ENCODE measurements at regions not wholly inside any gene's neighbourhood (a gene's known extent, or its start where the extent isn't known, plus 50 kb on each side); places are given as distances from the start of the nearest gene placed in this dataset.

- no peak overlapping the region for H3K4me3 ChIP-seq (ENCODE audit: low read length)
- no peaks in the 10 kb centered on the region for H3K27me3 ChIP-seq (ENCODE audit: control insufficient read depth in 1 of 2, insufficient read depth in 2 of 2, low read length in 2 of 2)
- peak; percentile 2 to 76 (median 22) for DNase-seq
- no peak overlapping the region for H3K27ac ChIP-seq (ENCODE audit: low read depth in 1 of 2, low read length in 2 of 2)
- peak; percentile 87 for ATAC-seq (ENCODE audit: poor library complexity)
- Mint-ChIP-seq H3K9me3 (no peaks in the 10 kb centered on the region), H3K4me3 (no peak overlapping the region), H3K27ac (peak overlapping the region; percentile 77), H3K27me3 (no peaks in the 10 kb centered on the region), H3K36me3 (ENCODE audit: low read depth) (no peaks in the 10 kb centered on the region), H3K4me1 (ENCODE audit: low read depth) (peaks cover 29% of the 10 kb centered on the region)
- POLR2A ChIA-PET, result interaction anchor here (0.6 to 4.2 kb wide), 19 partner anchors 13 to 541 kb away, joined by 3 to 43 read pairs (median 5); partner anchors contain the start of gene TMSB4X
- H3K36me3 ChIP-seq (ENCODE audit: insufficient read depth, low read length), result no peaks in the 10 kb centered on the region
- peaks cover 11% of the 10 kb centered on the region for H3K4me1 ChIP-seq (ENCODE audit: insufficient read depth, low read length)
- CTCF ChIA-PET, result interaction anchor here (0.7 to 6.7 kb wide), 24 partner anchors 20 to 587 kb away, joined by 3 to 68 read pairs (median 4); no protein-coding TSS in a partner anchor
- no peaks in the 10 kb centered on the region for H3K9me3 ChIP-seq (ENCODE audit: control insufficient read depth in 1 of 2, insufficient read depth in 1 of 2, low read length in 2 of 2)
- intact Hi-C loops (cut with DNase I, micrococcal nuclease), result loop anchor here (1.0 to 5.0 kb wide), 8 partner anchors 395 to 676 kb away; no protein-coding TSS in a partner anchor
- peak; percentile 55 for TF ChIP-seq CTCF (IDR thresholded peaks at IDR 0.05)
These were observed 81.5 kb upstream of the EGFL6 start for GRCh38 chrX:13487731-13488505.

GRCh38 chrX:13485167-13485566 is 84.2 kb upstream of the EGFL6 start:
- ATAC-seq (ENCODE audit: poor library complexity) (no peak), DNase-seq (no peak)
- Mint-ChIP-seq H3K4me1 (ENCODE audit: low read depth) (peaks cover 29% of the 10 kb centered on the region), H3K9me3 (no peaks in the 10 kb centered on the region), H3K36me3 (ENCODE audit: low read depth) (no peaks in the 10 kb centered on the region), H3K27me3 (no peaks in the 10 kb centered on the region), H3K27ac (no peak overlapping the region), H3K4me3 (no peak overlapping the region)
- POLR2A ChIA-PET, result interaction anchor here (0.8 to 1.5 kb wide), 3 partner anchors 11 to 509 kb away, joined by 3 read pairs; no protein-coding TSS in a partner anchor
- no peaks in the 10 kb centered on the region for H3K27me3 ChIP-seq (ENCODE audit: control insufficient read depth in 1 of 2, insufficient read depth in 2 of 2, low read length in 2 of 2)
- H3K4me3 ChIP-seq (ENCODE audit: low read length), result no peak overlapping the region
- CTCF ChIA-PET, result interaction anchor here (0.9 to 1.5 kb wide), 2 partner anchors 392 to 539 kb away, joined by 4 to 10 read pairs; no protein-coding TSS in a partner anchor
- H3K9me3 ChIP-seq (ENCODE audit: control insufficient read depth in 1 of 2, insufficient read depth in 1 of 2, low read length in 2 of 2), result no peaks in the 10 kb centered on the region
- no peak for TF ChIP-seq CTCF (IDR thresholded peaks at IDR 0.05)
- no peaks in the 10 kb centered on the region for H3K36me3 ChIP-seq (ENCODE audit: insufficient read depth, low read length)
- H3K4me1 ChIP-seq (ENCODE audit: insufficient read depth, low read length), result peaks cover 11% of the 10 kb centered on the region
- intact Hi-C loops (cut with DNase I, micrococcal nuclease), result loop anchor here (5.0 kb wide), 3 partner anchors 463 to 673 kb away; no protein-coding TSS in a partner anchor
- H3K27ac ChIP-seq (ENCODE audit: low read depth in 1 of 2, low read length in 2 of 2), result no peak overlapping the region

GRCh38 chrX:13483773-13484172 is 85.6 kb upstream of the EGFL6 start:
- Histone ChIP-seq H3K36me3 (ENCODE audit: insufficient read depth, low read length) (no peaks in the 10 kb centered on the region), H3K9me3 (ENCODE audit: control insufficient read depth in 1 of 2, insufficient read depth in 1 of 2, low read length in 2 of 2) (no peaks in the 10 kb centered on the region), H3K4me3 (ENCODE audit: low read length) (no peak overlapping the region), H3K4me1 (ENCODE audit: insufficient read depth, low read length) (peaks cover 11% of the 10 kb centered on the region), H3K27ac (ENCODE audit: low read depth in 1 of 2, low read length in 2 of 2) (no peak overlapping the region), H3K27me3 (ENCODE audit: control insufficient read depth in 1 of 2, insufficient read depth in 2 of 2, low read length in 2 of 2) (no peaks in the 10 kb centered on the region)
- intact Hi-C loops (cut with DNase I, micrococcal nuclease), result no loop called here
- H3K27me3 Mint-ChIP-seq, result no peaks in the 10 kb centered on the region
- no peak overlapping the region for H3K4me3 Mint-ChIP-seq
- no peak overlapping the region for H3K27ac Mint-ChIP-seq
- no peaks in the 10 kb centered on the region for H3K36me3 Mint-ChIP-seq (ENCODE audit: low read depth)
- TF ChIP-seq CTCF (IDR thresholded peaks at IDR 0.05), result no peak
- ATAC-seq (ENCODE audit: poor library complexity), result no peak
- ChIA-PET CTCF (no interaction called here), POLR2A (no interaction called here)
- H3K4me1 Mint-ChIP-seq (ENCODE audit: low read depth), result peaks cover 29% of the 10 kb centered on the region
- DNase-seq, result peak in 1 of 14 experiments; percentile 57
- no peaks in the 10 kb centered on the region for H3K9me3 Mint-ChIP-seq
